Erythroblast (primary cell): ENCODE measurements at regions not wholly inside any gene's neighbourhood (a gene's known extent, or its start where the extent isn't known, plus 50 kb on each side); places are given as distances from the start of the nearest gene placed in this dataset.

ENCODE experiments used
- GATA1 ChIP-seq: IDR thresholded peaks from 2 replicates; pipeline ENCODE4 v1.6.1; 2011; ENCODE audit warnings: low read depth, mild to moderate bottlenecking, control low read depth, low read length, moderate library complexity
- POLR2A ChIP-seq: IDR thresholded peaks from 2 replicates; pipeline ENCODE4 v1.6.1; 2011; ENCODE audit warnings: mild to moderate bottlenecking, low read length

GRCh38 chrX:33447285-33447684 lies 235.9 kb upstream of the DMD start:
- TF ChIP-seq POLR2A = no peak
- no peak for TF ChIP-seq GATA1
